Activated B cell treated with CpG ODN at 0.5 μM for 24 hours (primary cell): ENCODE measurements at regions not wholly inside any gene's neighbourhood (a gene's known extent, or its start where the extent isn't known, plus 50 kb on each side); places are given as distances from the start of the nearest gene placed in this dataset.

Source experiments
- ATAC-seq: fragments of 200-7000 bp; cut with Tn5 transposase; one replicate; pipeline ENCODE4 v1.10.0; 2021; ENCODE audit warnings: low read depth, mild to moderate bottlenecking, moderate library complexity
- CTCF ChIA-PET: fragments of 350-600 bp; sonication (Branson Sonifier 250); formaldehyde crosslinking; loops from one replicate; lab custom pipeline; 2021; ENCODE audit warnings: antibody characterized with exemption; lab: Charles Lee
- POLR2A ChIA-PET: fragments of 350-600 bp; sonication (Branson Sonifier 250); formaldehyde crosslinking; loops from one replicate; lab custom pipeline; 2021; ENCODE audit warnings: antibody characterized with exemption; lab: Charles Lee
- DNase-seq: peaks from one replicate; pipeline ENCODE4 v3.0.0; 2022
- H3K27ac Mint-ChIP-seq: one replicate; pipeline ENCODE4 v1.8.0; 2020; ENCODE audit warnings: mixed read lengths
- H3K27me3 Mint-ChIP-seq: one replicate; pipeline ENCODE4 v1.8.0; 2021; ENCODE audit warnings: mixed read lengths
- H3K36me3 Mint-ChIP-seq: one replicate; pipeline ENCODE4 v1.8.0; 2021; ENCODE audit warnings: low read depth, mixed read lengths
- H3K4me1 Mint-ChIP-seq: one replicate; pipeline ENCODE4 v1.8.0; 2021; ENCODE audit warnings: mixed read lengths
- H3K4me3 Mint-ChIP-seq: one replicate; pipeline ENCODE4 v1.8.0; 2020; ENCODE audit warnings: mild to moderate bottlenecking, mixed read lengths
- H3K9me3 Mint-ChIP-seq: one replicate; pipeline ENCODE4 v1.8.0; 2020; ENCODE audit warnings: mixed read lengths
- intact Hi-C: fragments of 100-400 bp; cut with micrococcal nuclease; formaldehyde crosslinking; loops from one replicate; pipeline ENCODE4 v1.15.1; 2024
- TF ChIP-seq, protein P1 (sequence below): fragments of 200-600 bp; IDR thresholded peaks from one replicate; pipeline ENCODE4 v1.8.0; 2022; ENCODE audit warnings: antibody characterized with exemption, mild to moderate bottlenecking

DNA sequence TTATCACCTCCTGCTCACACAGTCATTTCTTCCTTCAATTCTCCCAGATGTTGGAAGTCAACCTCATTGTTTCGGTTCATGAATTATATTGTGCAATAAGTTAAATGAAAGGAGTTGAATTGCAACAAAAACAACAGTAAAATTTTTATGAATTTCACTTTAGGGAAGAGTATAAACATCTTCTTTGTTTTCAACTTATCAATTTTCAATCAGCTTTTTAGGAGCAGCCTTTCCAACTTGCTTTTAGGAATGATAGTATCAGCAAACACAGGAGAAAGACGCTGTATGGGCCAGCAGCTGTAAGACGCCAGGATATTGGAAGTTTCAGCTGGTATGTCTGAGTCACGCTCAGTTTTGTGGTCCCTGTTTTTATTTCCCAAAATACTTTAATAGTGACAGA lies 132.5 kb upstream of the ARGLU1 start:
- ChIA-PET CTCF (no interaction called here), POLR2A (no interaction called here)
- H3K4me3 Mint-ChIP-seq, result no peak overlapping the region
- DNase-seq, result no peak
- TF ChIP-seq, protein P1, sequence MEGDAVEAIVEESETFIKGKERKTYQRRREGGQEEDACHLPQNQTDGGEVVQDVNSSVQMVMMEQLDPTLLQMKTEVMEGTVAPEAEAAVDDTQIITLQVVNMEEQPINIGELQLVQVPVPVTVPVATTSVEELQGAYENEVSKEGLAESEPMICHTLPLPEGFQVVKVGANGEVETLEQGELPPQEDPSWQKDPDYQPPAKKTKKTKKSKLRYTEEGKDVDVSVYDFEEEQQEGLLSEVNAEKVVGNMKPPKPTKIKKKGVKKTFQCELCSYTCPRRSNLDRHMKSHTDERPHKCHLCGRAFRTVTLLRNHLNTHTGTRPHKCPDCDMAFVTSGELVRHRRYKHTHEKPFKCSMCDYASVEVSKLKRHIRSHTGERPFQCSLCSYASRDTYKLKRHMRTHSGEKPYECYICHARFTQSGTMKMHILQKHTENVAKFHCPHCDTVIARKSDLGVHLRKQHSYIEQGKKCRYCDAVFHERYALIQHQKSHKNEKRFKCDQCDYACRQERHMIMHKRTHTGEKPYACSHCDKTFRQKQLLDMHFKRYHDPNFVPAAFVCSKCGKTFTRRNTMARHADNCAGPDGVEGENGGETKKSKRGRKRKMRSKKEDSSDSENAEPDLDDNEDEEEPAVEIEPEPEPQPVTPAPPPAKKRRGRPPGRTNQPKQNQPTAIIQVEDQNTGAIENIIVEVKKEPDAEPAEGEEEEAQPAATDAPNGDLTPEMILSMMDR, result no peak
- H3K27ac Mint-ChIP-seq, result no peak overlapping the region
- no peaks in the 10 kb centered on the region for H3K27me3 Mint-ChIP-seq
- no peaks in the 10 kb centered on the region for H3K9me3 Mint-ChIP-seq
- H3K36me3 Mint-ChIP-seq, result no peaks in the 10 kb centered on the region
- H3K4me1 Mint-ChIP-seq, result no peaks in the 10 kb centered on the region
- no peak for ATAC-seq
- intact Hi-C loops, result no loop called here

DNA sequence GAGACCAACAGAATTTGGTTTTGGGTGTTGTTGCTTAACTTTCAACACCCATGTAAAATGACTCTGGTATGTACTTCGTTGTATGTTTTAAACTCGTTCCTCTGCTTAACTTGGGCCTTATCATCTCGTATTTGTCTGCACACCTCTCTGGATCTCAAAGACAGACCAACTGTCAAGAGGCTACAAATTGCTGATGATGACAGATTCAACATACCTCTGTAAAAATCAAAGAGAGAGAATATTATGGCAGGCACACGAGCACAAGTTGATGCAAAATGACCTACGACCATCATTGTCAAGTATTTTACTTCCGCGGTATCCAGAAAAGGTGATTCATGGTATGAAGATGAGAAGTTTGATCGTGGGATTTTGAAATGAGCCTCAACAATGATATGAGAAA lies 132.1 kb upstream of the ARGLU1 start:
- intact Hi-C loops, result no loop called here
- ChIA-PET POLR2A (no interaction called here), CTCF (no interaction called here)
- ATAC-seq (no peak), DNase-seq (no peak)
- H3K27me3 Mint-ChIP-seq, result no peaks in the 10 kb centered on the region
- no peak overlapping the region for H3K4me3 Mint-ChIP-seq
- TF ChIP-seq, protein P1, result no peak
- H3K4me1 Mint-ChIP-seq, result no peaks in the 10 kb centered on the region
- H3K27ac Mint-ChIP-seq, result no peak overlapping the region
- no peaks in the 10 kb centered on the region for H3K9me3 Mint-ChIP-seq
- H3K36me3 Mint-ChIP-seq, result no peaks in the 10 kb centered on the region

DNA sequence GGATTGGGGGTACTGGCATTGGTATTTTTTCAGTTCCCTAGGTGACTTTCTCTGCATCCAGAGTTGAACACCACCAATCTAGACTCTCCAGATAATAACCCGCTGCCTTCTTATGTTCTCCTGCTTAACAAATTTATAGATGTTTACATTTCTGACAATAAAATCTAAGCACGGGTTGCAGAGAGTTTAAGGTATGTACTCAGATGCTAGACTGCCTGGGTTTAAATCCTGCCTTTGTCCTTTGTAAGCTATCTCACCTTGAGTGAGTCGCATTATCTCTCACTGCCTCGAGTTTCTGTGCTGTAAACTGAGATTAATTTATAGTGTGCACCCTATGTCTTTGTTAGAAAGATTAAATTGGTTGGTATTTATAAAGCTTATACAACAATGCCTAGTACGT lies 131.4 kb upstream of the ARGLU1 start:
- Mint-ChIP-seq H3K4me3 (no peak overlapping the region), H3K4me1 (no peaks in the 10 kb centered on the region), H3K27ac (no peak overlapping the region), H3K36me3 (no peaks in the 10 kb centered on the region), H3K27me3 (no peaks in the 10 kb centered on the region), H3K9me3 (no peaks in the 10 kb centered on the region)
- ATAC-seq (no peak), DNase-seq (no peak)
- intact Hi-C loops, result no loop called here
- TF ChIP-seq, protein P1, result no peak
- ChIA-PET POLR2A (no interaction called here), CTCF (no interaction called here)

DNA sequence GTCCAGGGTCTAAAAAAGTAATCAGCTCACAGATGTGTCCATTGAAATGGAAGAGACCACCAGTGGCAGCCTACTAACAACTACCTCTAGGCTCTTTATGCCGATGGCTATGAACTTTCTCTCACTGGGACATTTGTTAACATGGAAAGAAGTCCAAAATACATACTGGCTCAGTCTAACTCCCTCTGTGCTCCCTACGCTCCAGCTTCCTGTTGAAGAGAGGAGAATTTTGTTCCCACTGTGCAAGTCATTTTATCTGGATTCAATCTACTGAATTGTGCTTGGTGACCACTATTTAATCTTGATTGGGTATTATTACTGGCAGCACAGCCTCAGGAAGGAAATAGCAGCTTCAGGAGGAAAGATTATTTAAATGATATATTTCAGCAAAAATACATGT lies 128.8 kb upstream of the ARGLU1 start:
- CTCF ChIA-PET, result no interaction called here
- ATAC-seq, result no peak
- Mint-ChIP-seq H3K27ac (no peak overlapping the region), H3K36me3 (no peaks in the 10 kb centered on the region), H3K4me1 (no peaks in the 10 kb centered on the region), H3K27me3 (no peaks in the 10 kb centered on the region), H3K4me3 (no peak overlapping the region), H3K9me3 (no peaks in the 10 kb centered on the region)
- TF ChIP-seq, protein P1, result no peak
- POLR2A ChIA-PET, result no interaction called here
- intact Hi-C loops, result no loop called here
- no peak for DNase-seq

DNA sequence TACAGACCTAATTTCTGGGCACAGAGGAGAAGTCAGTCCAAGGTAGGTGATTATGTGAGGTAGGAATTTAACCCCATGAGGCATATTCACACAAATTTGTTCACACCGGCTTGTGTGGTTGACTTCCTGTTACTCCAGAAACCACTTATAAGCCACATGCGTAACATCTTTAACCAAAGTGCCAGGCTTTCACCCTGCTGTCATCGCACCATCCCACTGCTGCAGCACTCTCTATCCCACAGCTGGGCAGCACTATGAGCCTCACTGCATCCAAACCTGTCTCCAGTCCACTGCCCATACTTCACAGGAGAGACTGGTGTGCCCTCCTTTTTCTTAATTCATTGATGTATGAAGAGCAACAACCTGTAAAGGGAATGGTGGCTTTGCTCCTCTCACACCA lies 128.2 kb upstream of the ARGLU1 start:
- Mint-ChIP-seq H3K4me3 (no peak overlapping the region), H3K36me3 (no peaks in the 10 kb centered on the region), H3K27ac (no peak overlapping the region), H3K4me1 (no peaks in the 10 kb centered on the region), H3K9me3 (no peaks in the 10 kb centered on the region), H3K27me3 (no peaks in the 10 kb centered on the region)
- no peak for ATAC-seq
- DNase-seq, result no peak
- ChIA-PET CTCF (no interaction called here), POLR2A (no interaction called here)
- intact Hi-C loops, result no loop called here
- TF ChIP-seq, protein P1, result no peak
